Lower leg skin (tissue), 3 donors: ENCODE measurements at regions not wholly inside any gene's neighbourhood (a gene's known extent, or its start where the extent isn't known, plus 50 kb on each side); places are given as distances from the start of the nearest gene placed in this dataset.
"Not testable (repeated sequence)": the region's sequence is repeated elsewhere in the genome, so short reads cannot be mapped to it uniquely, and the experiment has no call there.

Experiments
- POLR2A ChIP-seq, 2 donors: fragments of 450-650 bp; IDR thresholded peaks; one replicate each; pipeline ENCODE4 v1.6.1; 2016 to 2017; ENCODE audit warnings: antibody characterized with exemption in 2 of 2, mild to moderate bottlenecking in 1 of 2, moderate library complexity in 1 of 2
- TF ChIP-seq, protein P1 (sequence below), 3 donors: fragments of 450-650 bp; IDR thresholded peaks; one replicate each; pipeline ENCODE4 v1.5.1; 2016; ENCODE audit warnings: antibody characterized with exemption in 3 of 3, mild to moderate bottlenecking in 3 of 3, moderate library complexity in 2 of 3

DNA sequence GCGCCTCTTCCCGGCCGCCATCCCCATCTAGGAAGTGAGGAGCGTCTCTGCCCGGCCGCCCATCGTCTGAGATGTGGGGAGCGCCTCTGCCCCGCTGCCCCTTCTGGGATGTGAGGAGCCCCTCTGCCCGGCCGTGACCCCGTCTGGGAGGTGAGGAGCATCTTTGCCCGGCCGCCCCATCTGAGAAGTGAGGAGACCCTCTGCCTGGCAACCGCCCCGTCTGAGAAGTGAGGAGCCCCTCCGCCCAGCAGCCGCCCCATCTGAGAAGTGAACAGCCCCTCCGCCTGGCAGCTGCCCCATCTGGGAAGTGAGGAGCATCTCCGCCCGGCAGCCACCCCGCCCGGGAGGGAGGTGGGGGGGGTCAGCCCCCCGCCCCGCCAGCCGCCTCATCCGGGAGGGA lies 1048.7 kb downstream of the KCNJ18 start:
- TF ChIP-seq, protein P1, sequence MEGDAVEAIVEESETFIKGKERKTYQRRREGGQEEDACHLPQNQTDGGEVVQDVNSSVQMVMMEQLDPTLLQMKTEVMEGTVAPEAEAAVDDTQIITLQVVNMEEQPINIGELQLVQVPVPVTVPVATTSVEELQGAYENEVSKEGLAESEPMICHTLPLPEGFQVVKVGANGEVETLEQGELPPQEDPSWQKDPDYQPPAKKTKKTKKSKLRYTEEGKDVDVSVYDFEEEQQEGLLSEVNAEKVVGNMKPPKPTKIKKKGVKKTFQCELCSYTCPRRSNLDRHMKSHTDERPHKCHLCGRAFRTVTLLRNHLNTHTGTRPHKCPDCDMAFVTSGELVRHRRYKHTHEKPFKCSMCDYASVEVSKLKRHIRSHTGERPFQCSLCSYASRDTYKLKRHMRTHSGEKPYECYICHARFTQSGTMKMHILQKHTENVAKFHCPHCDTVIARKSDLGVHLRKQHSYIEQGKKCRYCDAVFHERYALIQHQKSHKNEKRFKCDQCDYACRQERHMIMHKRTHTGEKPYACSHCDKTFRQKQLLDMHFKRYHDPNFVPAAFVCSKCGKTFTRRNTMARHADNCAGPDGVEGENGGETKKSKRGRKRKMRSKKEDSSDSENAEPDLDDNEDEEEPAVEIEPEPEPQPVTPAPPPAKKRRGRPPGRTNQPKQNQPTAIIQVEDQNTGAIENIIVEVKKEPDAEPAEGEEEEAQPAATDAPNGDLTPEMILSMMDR (IDR thresholded peaks at IDR 0.05), result not testable (repeated sequence)
- TF ChIP-seq POLR2A (IDR thresholded peaks at IDR 0.05), result not testable (repeated sequence)
